ENCODE measurements at regions not wholly inside any gene's neighbourhood (a gene's known extent, or its start where the extent isn't known, plus 50 kb on each side); places are given as distances from the start of the nearest gene placed in this dataset.
"Not testable (repeated sequence)": the region's sequence is repeated elsewhere in the genome, so short reads cannot be mapped to it uniquely, and the experiment has no call there.

DNA sequence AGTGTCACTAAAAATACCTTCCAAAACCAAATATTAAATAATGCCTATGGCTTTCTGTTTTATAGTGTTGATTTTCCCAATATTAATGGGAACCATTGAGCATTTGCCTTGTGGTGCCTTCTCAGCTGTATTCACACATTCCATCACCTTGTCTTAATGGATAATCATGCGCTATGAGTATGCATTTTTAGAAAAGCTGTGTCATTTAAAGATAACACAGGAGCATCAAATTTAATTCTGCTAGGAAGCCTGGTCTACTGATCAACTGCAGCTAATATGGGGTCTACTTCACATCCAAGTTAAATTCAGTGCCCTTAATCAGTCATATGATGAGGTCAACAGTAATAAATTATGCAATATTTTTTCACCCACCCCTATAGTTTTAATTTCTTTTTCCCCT is 1177.8 kb downstream of the FOXD4L5 start:
- TF ChIP-seq CTCF, EZH2phosphoT487 (IDR thresholded peaks at IDR 0.05; ENCODE audit: low read length): not testable (repeated sequence)

Measured in MM.1S (cell line).